Mucosa of descending colon (tissue), 3 donors: ENCODE measurements at regions not wholly inside any gene's neighbourhood (a gene's known extent, or its start where the extent isn't known, plus 50 kb on each side); places are given as distances from the start of the nearest gene placed in this dataset.

ENCODE experiments used
- ATAC-seq: fragments of 200-7000 bp; cut with Tn5 transposase; one replicate; pipeline ENCODE4 v1.9.1; 2020; ENCODE audit warnings: mild to moderate bottlenecking, moderate library complexity
- DNase-seq, 3 donors: peaks; one replicate each; pipeline ENCODE4 v3.0.0-alpha.2; 2020
- H3K36me3 ChIP-seq: fragments of 200-600 bp; one replicate; pipeline ENCODE4 v1.8.0; 2021; ENCODE audit warnings: low read depth, mild to moderate bottlenecking
- H3K4me1 ChIP-seq: fragments of 200-600 bp; one replicate; pipeline ENCODE4 v1.8.0; 2021; ENCODE audit warnings: low read depth, mild to moderate bottlenecking
- H3K4me3 ChIP-seq: fragments of 200-600 bp; one replicate; pipeline ENCODE4 v1.8.0; 2021; ENCODE audit warnings: mild to moderate bottlenecking
- H3K9me3 ChIP-seq: fragments of 200-600 bp; one replicate; pipeline ENCODE4 v1.8.0; 2021; ENCODE audit warnings: mild to moderate bottlenecking
- intact Hi-C, 2 donors: fragments of 100-400 bp; cut with DNase I in 1 of 2; cut with micrococcal nuclease in 1 of 2; formaldehyde crosslinking; loops; one replicate each; pipeline versions ENCODE4 v1.11.0 to v1.11.1; 2022; cut with DNase I, micrococcal nuclease
- TF ChIP-seq, protein P1 (sequence below): fragments of 200-600 bp; IDR thresholded peaks from one replicate; pipeline ENCODE4 v1.8.0; 2022; ENCODE audit warnings: antibody characterized with exemption, mild to moderate bottlenecking
- donor health status: DM: no; HTN: no; CAD: no; lungs with moderate emphysema.
- donor health status: DM: no; HTN: no; CAD: no.
- donor health status: DM: no; HTN: yes; CAD: no.

DNA sequence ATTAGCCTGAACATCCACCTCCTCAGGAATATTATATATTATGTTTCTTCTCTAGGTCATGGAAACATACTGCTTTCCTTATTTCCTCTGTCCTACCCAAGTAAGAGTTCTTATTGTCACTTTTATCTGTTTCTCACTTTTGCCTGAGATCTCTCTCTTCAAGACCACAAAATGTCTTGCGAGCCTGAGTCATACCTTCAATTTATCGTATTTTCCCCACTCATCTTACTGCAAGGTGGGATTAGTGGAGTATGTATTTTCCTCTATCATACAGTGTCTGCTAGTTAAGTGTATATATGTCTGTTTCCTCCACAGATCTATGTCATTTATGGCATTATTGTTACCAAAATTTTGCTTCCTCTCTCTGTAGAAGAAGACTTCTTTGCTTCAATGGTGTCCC lies 124.5 kb downstream of the EIF4E start:
- Histone ChIP-seq H3K4me1 (no peaks in the 10 kb centered on the region), H3K36me3 (no peaks in the 10 kb centered on the region), H3K9me3 (no peaks in the 10 kb centered on the region), H3K4me3 (no peak overlapping the region)
- DNase-seq, result no peak
- intact Hi-C loops, result no loop called here
- ATAC-seq, result no peak
- TF ChIP-seq, protein P1, sequence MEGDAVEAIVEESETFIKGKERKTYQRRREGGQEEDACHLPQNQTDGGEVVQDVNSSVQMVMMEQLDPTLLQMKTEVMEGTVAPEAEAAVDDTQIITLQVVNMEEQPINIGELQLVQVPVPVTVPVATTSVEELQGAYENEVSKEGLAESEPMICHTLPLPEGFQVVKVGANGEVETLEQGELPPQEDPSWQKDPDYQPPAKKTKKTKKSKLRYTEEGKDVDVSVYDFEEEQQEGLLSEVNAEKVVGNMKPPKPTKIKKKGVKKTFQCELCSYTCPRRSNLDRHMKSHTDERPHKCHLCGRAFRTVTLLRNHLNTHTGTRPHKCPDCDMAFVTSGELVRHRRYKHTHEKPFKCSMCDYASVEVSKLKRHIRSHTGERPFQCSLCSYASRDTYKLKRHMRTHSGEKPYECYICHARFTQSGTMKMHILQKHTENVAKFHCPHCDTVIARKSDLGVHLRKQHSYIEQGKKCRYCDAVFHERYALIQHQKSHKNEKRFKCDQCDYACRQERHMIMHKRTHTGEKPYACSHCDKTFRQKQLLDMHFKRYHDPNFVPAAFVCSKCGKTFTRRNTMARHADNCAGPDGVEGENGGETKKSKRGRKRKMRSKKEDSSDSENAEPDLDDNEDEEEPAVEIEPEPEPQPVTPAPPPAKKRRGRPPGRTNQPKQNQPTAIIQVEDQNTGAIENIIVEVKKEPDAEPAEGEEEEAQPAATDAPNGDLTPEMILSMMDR, result no peak

DNA sequence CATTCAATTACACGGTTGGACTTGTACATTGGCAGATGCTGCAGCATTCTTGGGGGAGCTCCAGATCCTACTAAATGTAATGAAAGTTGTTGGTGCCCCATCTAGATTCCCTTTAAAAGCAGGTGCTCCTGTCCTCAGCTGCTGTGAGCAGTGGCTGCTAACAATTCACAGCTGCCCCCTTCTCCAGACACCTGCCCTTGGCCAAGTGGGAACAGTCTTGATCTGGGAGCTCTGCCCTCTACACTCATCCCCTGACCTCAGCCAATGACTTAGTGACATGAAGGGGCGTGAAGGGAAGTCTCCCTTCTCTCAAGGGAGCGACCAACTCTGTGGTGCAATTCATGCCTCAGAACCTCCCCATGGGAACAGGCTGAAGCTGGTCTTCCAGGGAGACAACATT lies 125.7 kb downstream of the EIF4E start:
- no peaks in the 10 kb centered on the region for H3K4me1 ChIP-seq
- TF ChIP-seq, protein P1, result no peak
- ATAC-seq (no peak), DNase-seq (no peak)
- no peaks in the 10 kb centered on the region for H3K36me3 ChIP-seq
- no peaks in the 10 kb centered on the region for H3K9me3 ChIP-seq
- no peak overlapping the region for H3K4me3 ChIP-seq
- intact Hi-C loops, result no loop called here

DNA sequence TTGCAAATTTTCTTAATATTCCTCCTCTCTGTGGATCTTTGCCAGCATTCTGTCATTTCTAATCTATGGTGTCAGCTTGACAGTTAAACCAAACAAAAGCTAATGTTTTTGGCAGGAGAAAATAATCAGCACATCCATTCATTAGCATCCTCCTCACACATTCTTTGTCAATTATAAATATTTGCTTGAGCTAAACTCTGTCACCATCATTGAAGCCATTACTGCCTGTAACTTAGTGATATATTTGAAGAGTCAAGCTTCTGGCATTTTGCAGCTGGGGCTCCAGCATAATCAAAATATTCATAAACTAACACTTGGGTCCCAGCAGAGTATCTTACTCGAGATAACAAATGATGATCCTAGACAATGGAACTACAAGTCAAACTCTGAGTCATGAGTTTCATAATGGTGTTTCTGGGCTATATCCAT lies 126.1 kb downstream of the EIF4E start:
- H3K36me3 ChIP-seq, result no peaks in the 10 kb centered on the region
- TF ChIP-seq, protein P1, result no peak
- H3K4me1 ChIP-seq, result no peaks in the 10 kb centered on the region
- intact Hi-C loops, result no loop called here
- ATAC-seq, result no peak
- no peak for DNase-seq
- H3K9me3 ChIP-seq, result no peaks in the 10 kb centered on the region
- H3K4me3 ChIP-seq, result no peak overlapping the region

DNA sequence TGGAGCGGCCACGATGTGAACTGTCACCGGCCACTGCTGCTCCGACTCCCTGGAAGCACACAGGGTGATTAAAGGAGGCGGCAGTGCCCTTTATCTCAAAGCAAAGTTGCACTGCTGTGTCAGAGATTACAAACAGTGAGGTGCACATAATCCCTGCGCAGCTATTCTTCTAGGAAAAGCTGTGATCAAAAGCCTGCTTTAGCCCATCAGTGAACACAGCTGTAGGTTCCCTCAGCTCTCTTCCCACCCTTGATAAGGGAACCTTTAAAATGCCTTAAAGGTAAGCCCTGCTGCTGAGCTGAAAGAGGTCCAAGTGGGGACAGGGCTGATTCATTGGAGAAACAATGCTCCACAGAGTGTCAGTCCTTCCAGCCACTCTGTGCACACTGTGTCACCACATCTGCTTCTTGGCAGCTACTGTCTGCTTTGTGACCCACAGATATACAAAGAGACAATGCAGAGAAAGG lies 127.6 kb downstream of the EIF4E start:
- TF ChIP-seq, protein P1, result no peak
- no peak for DNase-seq

DNA sequence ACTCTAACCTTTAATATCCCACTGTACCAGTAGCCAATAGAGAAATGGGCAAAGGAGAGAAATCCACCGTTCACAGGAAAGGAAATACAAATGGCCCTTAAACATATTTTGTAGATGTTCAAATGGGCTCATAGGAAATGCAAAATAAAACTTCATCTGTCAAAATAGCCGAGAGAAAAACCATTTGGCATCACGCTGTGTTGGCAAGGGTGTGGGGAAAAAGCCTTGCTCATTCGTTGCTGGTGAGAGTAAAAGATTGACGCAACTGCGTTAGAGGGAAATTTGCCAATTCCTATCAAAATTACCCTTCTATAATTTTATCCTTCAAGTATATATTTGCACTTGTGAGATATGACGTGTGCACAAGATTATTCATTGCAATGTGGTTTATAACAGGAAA lies 131.9 kb downstream of the EIF4E start:
- Histone ChIP-seq H3K9me3 (no peaks in the 10 kb centered on the region), H3K4me3 (no peak overlapping the region), H3K36me3 (no peaks in the 10 kb centered on the region), H3K4me1 (no peaks in the 10 kb centered on the region)
- ATAC-seq (no peak), DNase-seq (no peak)
- TF ChIP-seq, protein P1, result no peak
- intact Hi-C loops, result no loop called here

More for the DNA sequence above, 127.6 kb downstream of the EIF4E start:
- no peak for ATAC-seq
- Histone ChIP-seq H3K4me3 (no peak overlapping the region), H3K9me3 (no peaks in the 10 kb centered on the region), H3K36me3 (no peaks in the 10 kb centered on the region), H3K4me1 (no peaks in the 10 kb centered on the region)
- intact Hi-C loops, result no loop called here
